SK-N-SH (cell line): ENCODE measurements at regions not wholly inside any gene's neighbourhood (a gene's known extent, or its start where the extent isn't known, plus 50 kb on each side); places are given as distances from the start of the nearest gene placed in this dataset.

ENCODE experiments used
- CHD2 ChIP-seq: fragments of 150-350 bp; IDR thresholded peaks from 2 replicates; pipeline ENCODE4 v1.6.1; 2018; ENCODE audit warnings: low read length; ENCODE audit not compliant: partially characterized antibody
- ELF1 ChIP-seq: IDR thresholded peaks from 2 replicates; pipeline ENCODE4 v1.4.0; 2012
- GATA2 ChIP-seq: sonication (generic); formaldehyde crosslinking; IDR thresholded peaks from 2 replicates; pipeline ENCODE4 v1.5.0; 2020; ENCODE audit warnings: mild to moderate bottlenecking, missing genetic modification reagents
- JUND ChIP-seq: IDR thresholded peaks from 2 replicates; pipeline ENCODE4 v1.4.0; 2012
- MXI1 ChIP-seq: IDR thresholded peaks from 2 replicates; pipeline ENCODE4 v1.6.1; 2012; ENCODE audit warnings: mild to moderate bottlenecking, low read depth, low read length, improper control_type of control experiment
- NRF1 ChIP-seq: IDR thresholded peaks from 2 replicates; pipeline ENCODE4 v1.6.1; 2012; ENCODE audit warnings: low read depth, mild to moderate bottlenecking, low read length
- POLR2AphosphoS5 ChIP-seq: IDR thresholded peaks from 2 replicates; pipeline ENCODE4 v1.6.1; 2012; ENCODE audit warnings: low read depth, low read length
- RAD21 ChIP-seq: IDR thresholded peaks from 2 replicates; pipeline ENCODE4 v1.6.1; 2012; ENCODE audit warnings: mild to moderate bottlenecking, low read length
- RFX5 ChIP-seq: IDR thresholded peaks from 2 replicates; pipeline ENCODE4 v1.6.1; 2012; ENCODE audit warnings: mild to moderate bottlenecking, improper control_type of control experiment, low read length
- SIN3A ChIP-seq: IDR thresholded peaks from 2 replicates; pipeline ENCODE4 v1.6.1; 2012; ENCODE audit warnings: low read depth, mild to moderate bottlenecking, low read length, moderate library complexity, borderline replicate concordance
- TAF1 ChIP-seq: IDR thresholded peaks from 2 replicates; pipeline ENCODE4 v1.6.1; 2012; ENCODE audit warnings: low read depth, mild to moderate bottlenecking, low read length, moderate library complexity, borderline replicate concordance
- TF ChIP-seq, protein P1 (sequence below): fragments of 200-600 bp; sonication (generic); IDR thresholded peaks from 2 replicates; pipeline ENCODE4 v1.6.1; 2017; ENCODE audit warnings: antibody characterized with exemption, mild to moderate bottlenecking, moderate library complexity
- TF ChIP-seq, protein P2 (sequence below): IDR thresholded peaks from 2 replicates; pipeline ENCODE4 v1.4.0; 2012; ENCODE audit warnings: low read depth

DNA sequence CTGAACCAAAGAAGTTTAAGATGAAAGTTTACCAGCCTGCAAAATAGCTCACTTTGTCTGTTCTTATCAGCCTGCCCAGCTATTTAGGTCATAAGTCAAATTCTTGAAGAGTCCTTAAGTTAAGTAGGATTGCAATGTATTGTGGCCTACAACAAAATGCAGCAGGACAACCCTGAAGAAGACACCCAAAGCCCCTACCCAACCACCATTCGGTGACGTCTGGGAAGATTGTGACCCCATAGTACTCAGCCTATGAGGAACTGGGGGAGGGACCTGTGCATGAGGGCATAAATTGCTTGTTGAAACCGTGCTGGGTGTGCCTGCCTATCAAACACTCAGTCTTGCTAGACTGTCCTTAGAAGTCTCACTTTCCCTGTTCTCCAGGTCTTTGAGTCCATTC, 50.5 kb upstream of the FDX1 start:
- TF ChIP-seq, protein P1, sequence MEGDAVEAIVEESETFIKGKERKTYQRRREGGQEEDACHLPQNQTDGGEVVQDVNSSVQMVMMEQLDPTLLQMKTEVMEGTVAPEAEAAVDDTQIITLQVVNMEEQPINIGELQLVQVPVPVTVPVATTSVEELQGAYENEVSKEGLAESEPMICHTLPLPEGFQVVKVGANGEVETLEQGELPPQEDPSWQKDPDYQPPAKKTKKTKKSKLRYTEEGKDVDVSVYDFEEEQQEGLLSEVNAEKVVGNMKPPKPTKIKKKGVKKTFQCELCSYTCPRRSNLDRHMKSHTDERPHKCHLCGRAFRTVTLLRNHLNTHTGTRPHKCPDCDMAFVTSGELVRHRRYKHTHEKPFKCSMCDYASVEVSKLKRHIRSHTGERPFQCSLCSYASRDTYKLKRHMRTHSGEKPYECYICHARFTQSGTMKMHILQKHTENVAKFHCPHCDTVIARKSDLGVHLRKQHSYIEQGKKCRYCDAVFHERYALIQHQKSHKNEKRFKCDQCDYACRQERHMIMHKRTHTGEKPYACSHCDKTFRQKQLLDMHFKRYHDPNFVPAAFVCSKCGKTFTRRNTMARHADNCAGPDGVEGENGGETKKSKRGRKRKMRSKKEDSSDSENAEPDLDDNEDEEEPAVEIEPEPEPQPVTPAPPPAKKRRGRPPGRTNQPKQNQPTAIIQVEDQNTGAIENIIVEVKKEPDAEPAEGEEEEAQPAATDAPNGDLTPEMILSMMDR, result no peak
- TF ChIP-seq NRF1 (no peak), ELF1 (no peak), RAD21 (no peak), RFX5 (no peak), TAF1 (no peak), SIN3A (no peak), POLR2AphosphoS5 (no peak), MXI1 (no peak), GATA2 (no peak), CHD2 (no peak), JUND (no peak)
- TF ChIP-seq, protein P2, sequence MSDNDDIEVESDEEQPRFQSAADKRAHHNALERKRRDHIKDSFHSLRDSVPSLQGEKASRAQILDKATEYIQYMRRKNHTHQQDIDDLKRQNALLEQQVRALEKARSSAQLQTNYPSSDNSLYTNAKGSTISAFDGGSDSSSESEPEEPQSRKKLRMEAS, result no peak
